ENCODE measurements at regions not wholly inside any gene's neighbourhood (a gene's known extent, or its start where the extent isn't known, plus 50 kb on each side); places are given as distances from the start of the nearest gene placed in this dataset.

DNA sequence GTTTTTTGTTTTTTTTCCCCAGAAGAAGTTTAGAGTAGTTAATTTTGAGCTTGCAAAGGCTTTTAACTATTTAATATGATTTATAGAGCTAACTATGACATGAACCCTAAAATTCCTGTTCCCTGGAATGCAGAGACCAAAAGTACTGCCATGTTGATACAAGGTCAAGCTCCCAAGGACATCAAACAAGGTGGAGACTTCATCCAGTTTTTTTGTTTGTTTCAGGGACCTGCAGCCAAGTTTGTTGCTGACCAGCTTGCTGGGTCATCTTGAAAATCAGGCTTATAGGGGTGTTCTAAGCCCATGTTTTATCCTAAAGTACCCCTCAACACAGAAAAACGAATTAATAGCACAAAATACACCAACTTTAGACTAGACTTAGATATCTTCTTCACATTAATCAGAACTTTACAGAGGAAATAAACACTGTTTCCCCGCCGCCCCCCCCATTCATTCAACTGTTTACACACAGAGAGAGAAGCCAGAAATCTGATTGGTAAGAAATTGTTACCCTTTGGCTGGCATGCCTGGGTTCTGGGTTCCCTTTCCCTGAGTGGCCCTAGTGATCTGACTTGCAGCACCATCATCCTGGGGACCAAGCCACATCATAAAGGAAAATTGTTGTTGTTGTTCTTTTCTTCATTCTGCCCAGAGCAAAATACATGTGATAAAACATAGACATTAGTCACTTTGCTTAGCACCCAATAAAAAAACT is 860.5 kb downstream of the CCSER2 start:
- POLR2A ChIA-PET = no interaction called here
- DNase-seq (no peak), ATAC-seq (ENCODE audit: poor library complexity) (no peak)
- H3K36me3 ChIP-seq (ENCODE audit: insufficient read depth, low read length) = no peaks in the 10 kb centered on the region
- Mint-ChIP-seq H3K27me3 (peaks cover 4% of the 10 kb centered on the region), H3K4me3 (no peak overlapping the region), H3K9me3 (peaks cover 3% of the 10 kb centered on the region), H3K36me3 (ENCODE audit: low read depth) (no peaks in the 10 kb centered on the region), H3K27ac (no peak overlapping the region), H3K4me1 (ENCODE audit: low read depth) (no peaks in the 10 kb centered on the region)
- no peaks in the 10 kb centered on the region for H3K4me1 ChIP-seq (ENCODE audit: insufficient read depth, low read length)
- no peak overlapping the region for H3K4me3 ChIP-seq (ENCODE audit: low read length)
- H3K27ac ChIP-seq (ENCODE audit: low read depth in 1 of 2, low read length in 2 of 2) = no peak overlapping the region
- no peak for TF ChIP-seq CTCF (IDR thresholded peaks at IDR 0.05)
- no peaks in the 10 kb centered on the region for H3K27me3 ChIP-seq (ENCODE audit: control insufficient read depth in 1 of 2, insufficient read depth in 2 of 2, low read length in 2 of 2)
- H3K9me3 ChIP-seq (ENCODE audit: control insufficient read depth in 1 of 2, insufficient read depth in 1 of 2, low read length in 2 of 2) = no peaks in the 10 kb centered on the region
- CTCF ChIA-PET = no interaction called here
- intact Hi-C loops (cut with DNase I, micrococcal nuclease) = no loop called here

DNA sequence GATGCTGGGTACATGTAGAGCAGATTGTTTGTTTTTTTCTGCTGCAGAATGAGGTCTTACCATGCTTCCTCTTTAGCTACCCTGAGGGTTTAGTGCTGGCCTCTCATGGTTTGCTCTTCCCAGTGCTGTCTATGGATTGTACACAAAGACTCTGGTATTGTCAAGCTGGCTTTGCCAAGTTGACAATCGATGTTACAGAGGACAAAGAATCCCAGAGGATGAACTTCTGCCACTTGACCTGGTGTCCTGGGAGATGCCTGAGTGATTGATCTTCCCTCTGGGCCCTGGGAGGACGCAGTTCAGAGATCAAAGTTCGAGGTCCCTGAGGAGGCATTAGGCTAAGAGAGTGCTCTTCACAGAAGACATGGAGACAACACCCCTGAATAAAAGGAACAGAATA is 865.4 kb downstream of the CCSER2 start:
- ATAC-seq (ENCODE audit: poor library complexity) (no peak), DNase-seq (no peak)
- Mint-ChIP-seq H3K36me3 (ENCODE audit: low read depth) (no peaks in the 10 kb centered on the region), H3K4me1 (ENCODE audit: low read depth) (no peaks in the 10 kb centered on the region), H3K27me3 (peaks cover 4% of the 10 kb centered on the region), H3K27ac (no peak overlapping the region), H3K9me3 (no peaks in the 10 kb centered on the region), H3K4me3 (no peak overlapping the region)
- no peaks in the 10 kb centered on the region for H3K36me3 ChIP-seq (ENCODE audit: insufficient read depth, low read length)
- POLR2A ChIA-PET = no interaction called here
- no peaks in the 10 kb centered on the region for H3K27me3 ChIP-seq (ENCODE audit: control insufficient read depth in 1 of 2, insufficient read depth in 2 of 2, low read length in 2 of 2)
- CTCF ChIA-PET = interaction anchor here (0.9 kb wide), 1 partner anchor 8 kb away, joined by 4 read pairs; no protein-coding TSS in a partner anchor
- no peak for TF ChIP-seq CTCF (IDR thresholded peaks at IDR 0.05)
- no peak overlapping the region for H3K27ac ChIP-seq (ENCODE audit: low read depth in 1 of 2, low read length in 2 of 2)
- no peaks in the 10 kb centered on the region for H3K4me1 ChIP-seq (ENCODE audit: insufficient read depth, low read length)
- no peaks in the 10 kb centered on the region for H3K9me3 ChIP-seq (ENCODE audit: control insufficient read depth in 1 of 2, insufficient read depth in 1 of 2, low read length in 2 of 2)
- intact Hi-C loops (cut with DNase I, micrococcal nuclease) = no loop called here
- H3K4me3 ChIP-seq (ENCODE audit: low read length) = no peak overlapping the region

- Histone ChIP-seq H3K4me1 (ENCODE audit: insufficient read depth, low read length) (no peaks in the 10 kb centered on the region), H3K36me3 (ENCODE audit: insufficient read depth, low read length) (no peaks in the 10 kb centered on the region), H3K4me3 (ENCODE audit: low read length) (no peak overlapping the region), H3K27ac (ENCODE audit: low read depth in 1 of 2, low read length in 2 of 2) (no peak overlapping the region), H3K27me3 (ENCODE audit: control insufficient read depth in 1 of 2, insufficient read depth in 2 of 2, low read length in 2 of 2) (no peaks in the 10 kb centered on the region), H3K9me3 (ENCODE audit: control insufficient read depth in 1 of 2, insufficient read depth in 1 of 2, low read length in 2 of 2) (no peaks in the 10 kb centered on the region)
- intact Hi-C loops (cut with DNase I, micrococcal nuclease) = no loop called here
- Mint-ChIP-seq H3K27ac (no peak overlapping the region), H3K36me3 (ENCODE audit: low read depth) (no peaks in the 10 kb centered on the region), H3K4me1 (ENCODE audit: low read depth) (no peaks in the 10 kb centered on the region), H3K9me3 (no peaks in the 10 kb centered on the region), H3K27me3 (peaks cover 4% of the 10 kb centered on the region), H3K4me3 (no peak overlapping the region)
- DNase-seq (no peak), ATAC-seq (ENCODE audit: poor library complexity) (no peak)
- ChIA-PET CTCF (no interaction called here), POLR2A (no interaction called here)
- TF ChIP-seq CTCF (IDR thresholded peaks at IDR 0.05) = no peak
Observed at GRCh38 chr10:85194706-85195105, 866.3 kb downstream of the CCSER2 start.
